HAP-1 (cell line): ENCODE measurements at regions not wholly inside any gene's neighbourhood (a gene's known extent, or its start where the extent isn't known, plus 50 kb on each side); places are given as distances from the start of the nearest gene placed in this dataset.
A peak's percentile ranks its signal among the peaks of the same experiment; 100 is the strongest.

Source experiments
- DNase-seq, 2 experiments: peaks; one replicate each; pipeline ENCODE4 v3.0.0-alpha.2; 2016 to 2020; ENCODE audit warnings: low spot score in 2 of 2
- H3K27me3 ChIP-seq: fragments of 250-450 bp; sonication (Bioruptor Pico); 2 replicates; pipeline ENCODE4 v1.5.1; 2020; ENCODE audit warnings: low read depth, mild to moderate bottlenecking, moderate library complexity
- H3K36me3 ChIP-seq: fragments of 250-450 bp; sonication (Bioruptor Pico); replicated peaks from 2 replicates; pipeline ENCODE4 v1.5.1; 2020; ENCODE audit warnings: mild to moderate bottlenecking
- H3K4me1 ChIP-seq: fragments of 250-450 bp; sonication (Bioruptor Pico); 2 replicates; pipeline ENCODE4 v1.5.1; 2020; ENCODE audit warnings: mild to moderate bottlenecking
- H3K4me3 ChIP-seq: fragments of 250-450 bp; sonication (Bioruptor Pico); 2 replicates; pipeline ENCODE4 v1.5.1; 2020; ENCODE audit warnings: mild to moderate bottlenecking, moderate library complexity
- H3K9me3 ChIP-seq: fragments of 250-450 bp; sonication (Bioruptor Pico); 2 replicates; pipeline ENCODE4 v1.5.1; 2020; ENCODE audit warnings: mild to moderate bottlenecking, moderate library complexity
- in situ Hi-C: fragments of 300-500 bp; cut with MboI; formaldehyde crosslinking; loops from 3 replicates; pipeline ENCODE4 v1.14.3; 2020; ENCODE audit warnings: low sequenced_read_pairs, inconsistent platforms, mixed read lengths

GRCh38 chr10:121188005-121188404, 336.8 kb downstream of the WDR11 start:
- Histone ChIP-seq H3K36me3 (no peaks in the 10 kb centered on the region), H3K9me3 (no peaks in the 10 kb centered on the region), H3K4me1 (peaks cover 10% of the 10 kb centered on the region), H3K27me3 (no peaks in the 10 kb centered on the region), H3K4me3 (no peak overlapping the region)
- DNase-seq = peak; percentile 67 to 88
- in situ Hi-C loops = no loop called here

DNA sequence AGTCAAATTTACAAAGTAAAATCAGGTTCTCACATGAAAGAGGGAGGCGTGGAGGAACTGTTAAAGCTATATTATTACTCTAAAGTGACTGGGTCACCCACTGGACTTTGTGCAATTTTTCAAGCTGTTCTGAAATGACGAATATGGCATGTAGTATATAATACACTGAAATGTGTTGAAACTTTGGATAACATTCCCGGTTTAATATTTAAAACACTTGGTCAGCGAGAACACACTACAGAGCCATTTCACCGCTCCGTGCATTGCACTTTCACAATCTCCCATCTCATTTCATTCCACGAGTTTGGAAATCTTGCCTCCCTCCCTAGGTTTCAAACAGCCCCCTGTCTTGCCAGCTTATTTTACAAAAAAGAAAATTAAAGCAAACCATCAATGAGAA, 337.9 kb downstream of the WDR11 start:
- no peak for DNase-seq
- no peak overlapping the region for H3K4me3 ChIP-seq
- in situ Hi-C loops = no loop called here
- H3K4me1 ChIP-seq = peaks cover 10% of the 10 kb centered on the region
- H3K27me3 ChIP-seq = no peaks in the 10 kb centered on the region
- no peaks in the 10 kb centered on the region for H3K9me3 ChIP-seq
- H3K36me3 ChIP-seq = no peaks in the 10 kb centered on the region

- H3K4me3 ChIP-seq = no peak overlapping the region
- in situ Hi-C loops = no loop called here
- DNase-seq = no peak
- no peaks in the 10 kb centered on the region for H3K4me1 ChIP-seq
- no peaks in the 10 kb centered on the region for H3K36me3 ChIP-seq
- no peaks in the 10 kb centered on the region for H3K9me3 ChIP-seq
- no peaks in the 10 kb centered on the region for H3K27me3 ChIP-seq
These were observed 343.7 kb downstream of the WDR11 start for GRCh38 chr10:121194696-121195523.

DNA sequence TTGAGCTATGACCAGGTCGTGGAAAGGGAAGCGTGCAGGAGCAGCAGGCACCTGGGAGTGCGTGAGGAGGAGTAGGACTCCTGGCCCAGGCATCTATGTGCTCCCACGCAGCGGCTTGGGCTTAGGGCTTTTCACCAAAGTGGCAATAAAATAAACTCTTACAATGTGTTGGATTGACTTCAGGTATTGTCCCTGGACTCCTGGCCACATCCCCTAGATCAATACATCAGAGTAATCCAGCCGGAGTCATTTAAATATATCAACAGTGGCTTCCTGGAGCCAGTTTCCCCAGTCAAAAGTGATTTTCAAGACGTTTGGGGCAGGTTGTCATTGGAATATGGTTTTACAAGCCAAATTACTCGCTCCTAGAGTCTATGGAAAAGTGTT, 344.4 kb downstream of the WDR11 start:
- DNase-seq = no peak
- H3K36me3 ChIP-seq = no peaks in the 10 kb centered on the region
- H3K4me1 ChIP-seq = no peaks in the 10 kb centered on the region
- in situ Hi-C loops = no loop called here
- no peak overlapping the region for H3K4me3 ChIP-seq
- H3K9me3 ChIP-seq = no peaks in the 10 kb centered on the region
- H3K27me3 ChIP-seq = no peaks in the 10 kb centered on the region

DNA sequence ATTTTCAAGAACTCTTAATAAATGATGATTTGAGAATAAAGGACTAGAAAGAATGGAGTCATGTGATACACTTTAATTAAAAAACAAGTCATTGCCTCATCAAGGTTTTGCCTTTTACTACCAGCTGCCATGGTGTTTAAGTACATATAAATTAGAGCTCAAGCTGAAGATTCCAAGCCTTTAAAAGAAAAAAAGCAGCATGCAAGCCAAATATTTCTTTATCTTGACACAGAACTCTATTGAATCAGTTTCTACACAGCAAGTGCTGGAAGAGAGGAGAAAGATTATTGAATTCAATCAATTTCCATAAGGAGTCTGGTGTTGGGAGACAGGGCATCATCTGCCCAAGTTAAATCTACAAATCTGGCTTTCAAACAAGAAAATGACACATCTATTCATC, 347.9 kb downstream of the WDR11 start:
- no peaks in the 10 kb centered on the region for H3K4me1 ChIP-seq
- H3K27me3 ChIP-seq = no peaks in the 10 kb centered on the region
- in situ Hi-C loops = no loop called here
- H3K9me3 ChIP-seq = no peaks in the 10 kb centered on the region
- H3K4me3 ChIP-seq = no peak overlapping the region
- H3K36me3 ChIP-seq = no peaks in the 10 kb centered on the region
- no peak for DNase-seq

DNA sequence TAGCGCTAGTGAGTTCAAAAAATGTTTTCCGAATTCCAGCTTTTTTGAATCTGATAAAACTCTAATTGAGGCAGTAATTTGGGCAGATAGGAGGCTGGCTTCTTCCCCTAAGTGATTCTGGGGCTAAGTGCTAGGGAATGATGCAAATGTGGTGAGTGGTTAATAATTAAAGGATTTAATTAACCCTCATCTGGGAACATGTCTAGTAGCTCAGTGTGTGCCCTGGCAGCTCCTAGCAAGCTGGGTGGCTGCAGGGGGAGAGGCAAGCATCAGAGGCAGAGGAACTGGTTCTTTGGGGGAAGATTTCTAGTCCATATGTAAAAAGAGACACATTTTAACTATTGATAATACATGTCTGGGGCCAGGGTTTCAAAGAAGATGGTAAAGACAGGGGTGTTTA, 354.5 kb downstream of the WDR11 start:
- H3K9me3 ChIP-seq = no peaks in the 10 kb centered on the region
- H3K27me3 ChIP-seq = no peaks in the 10 kb centered on the region
- in situ Hi-C loops = no loop called here
- H3K36me3 ChIP-seq = no peaks in the 10 kb centered on the region
- no peak for DNase-seq
- H3K4me1 ChIP-seq = no peaks in the 10 kb centered on the region
- H3K4me3 ChIP-seq = no peak overlapping the region

DNA sequence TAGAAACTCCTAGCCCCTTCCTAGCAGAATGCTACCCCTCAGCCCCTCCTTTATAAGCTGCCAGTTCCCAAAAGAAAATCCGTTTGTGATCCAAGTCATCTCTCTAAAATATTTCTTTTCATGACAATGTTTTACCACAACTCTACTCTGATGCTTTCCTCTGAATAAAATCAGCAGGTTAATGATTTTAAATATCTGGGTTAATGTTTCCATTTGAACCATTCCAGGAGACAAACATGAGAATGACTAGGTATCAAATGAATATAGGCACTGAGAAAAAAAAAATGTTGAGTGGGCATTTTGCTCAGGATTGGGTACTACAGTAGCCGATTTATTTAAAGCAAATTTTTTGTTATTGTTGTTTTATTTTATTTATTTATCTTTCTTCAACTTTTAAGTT, 360.3 kb downstream of the WDR11 start:
- H3K4me1 ChIP-seq = no peaks in the 10 kb centered on the region
- in situ Hi-C loops = no loop called here
- no peak for DNase-seq
- H3K36me3 ChIP-seq = no peaks in the 10 kb centered on the region
- no peak overlapping the region for H3K4me3 ChIP-seq
- no peaks in the 10 kb centered on the region for H3K9me3 ChIP-seq
- no peaks in the 10 kb centered on the region for H3K27me3 ChIP-seq

GRCh38 chr10:121213437-121213836, 362.3 kb downstream of the WDR11 start:
- no peaks in the 10 kb centered on the region for H3K9me3 ChIP-seq
- in situ Hi-C loops = no loop called here
- DNase-seq = no peak
- H3K4me3 ChIP-seq = no peak overlapping the region
- H3K27me3 ChIP-seq = no peaks in the 10 kb centered on the region
- H3K4me1 ChIP-seq = no peaks in the 10 kb centered on the region
- H3K36me3 ChIP-seq = no peaks in the 10 kb centered on the region

DNA sequence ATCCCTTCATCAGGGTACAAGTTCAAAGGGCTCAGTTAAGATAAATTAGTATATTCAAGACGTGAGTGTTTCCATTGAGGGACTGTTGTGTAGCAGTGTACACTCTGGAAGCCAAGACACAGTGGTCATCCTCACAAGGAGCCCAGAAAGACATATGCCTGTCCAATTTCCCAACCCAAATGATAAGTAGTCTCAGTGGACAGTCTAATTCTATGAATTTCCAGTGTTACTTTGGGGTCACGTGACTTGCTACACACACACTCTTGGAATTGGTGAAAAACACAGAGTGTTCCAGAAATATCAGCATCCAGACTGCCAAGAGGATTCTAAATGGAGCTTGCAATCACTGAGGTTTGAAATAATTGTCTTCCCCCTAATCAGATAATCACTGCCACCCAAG, 365.1 kb downstream of the WDR11 start:
- no peaks in the 10 kb centered on the region for H3K9me3 ChIP-seq
- no peaks in the 10 kb centered on the region for H3K4me1 ChIP-seq
- H3K36me3 ChIP-seq = no peaks in the 10 kb centered on the region
- DNase-seq = no peak
- H3K4me3 ChIP-seq = no peak overlapping the region
- no peaks in the 10 kb centered on the region for H3K27me3 ChIP-seq
- in situ Hi-C loops = no loop called here

GRCh38 chr10:121216721-121217181, 365.6 kb downstream of the WDR11 start:
- Histone ChIP-seq H3K4me1 (no peaks in the 10 kb centered on the region), H3K36me3 (no peaks in the 10 kb centered on the region), H3K27me3 (no peaks in the 10 kb centered on the region), H3K9me3 (no peaks in the 10 kb centered on the region), H3K4me3 (no peak overlapping the region)
- DNase-seq = no peak
- in situ Hi-C loops = no loop called here

DNA sequence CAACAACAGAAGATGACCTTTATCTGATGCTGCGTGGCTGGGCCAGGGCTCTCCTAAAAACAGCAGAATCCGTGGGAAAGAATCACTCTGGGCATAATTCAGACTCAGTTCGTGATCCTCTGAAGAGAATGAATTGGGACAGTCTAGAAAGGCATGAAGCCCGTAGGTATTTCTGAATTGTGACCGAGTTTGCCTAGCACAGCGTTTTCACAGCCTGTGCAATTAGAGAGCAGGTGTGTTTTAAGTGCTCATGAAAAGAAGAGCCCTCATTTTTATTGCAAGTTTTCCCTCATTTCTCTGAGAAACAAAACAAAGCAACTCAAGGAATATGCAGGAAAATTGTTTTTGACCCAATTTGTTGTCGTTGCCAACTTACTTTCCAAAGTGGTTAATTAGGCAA, 366.2 kb downstream of the WDR11 start:
- Histone ChIP-seq H3K9me3 (no peaks in the 10 kb centered on the region), H3K4me3 (no peak overlapping the region), H3K27me3 (no peaks in the 10 kb centered on the region), H3K36me3 (no peaks in the 10 kb centered on the region), H3K4me1 (no peaks in the 10 kb centered on the region)
- DNase-seq = no peak
- in situ Hi-C loops = no loop called here

GRCh38 chr10:121221072-121221471, 369.9 kb downstream of the WDR11 start:
- Histone ChIP-seq H3K27me3 (no peaks in the 10 kb centered on the region), H3K36me3 (no peaks in the 10 kb centered on the region), H3K4me3 (no peak overlapping the region), H3K4me1 (no peaks in the 10 kb centered on the region), H3K9me3 (no peaks in the 10 kb centered on the region)
- in situ Hi-C loops = no loop called here
- no peak for DNase-seq

DNA sequence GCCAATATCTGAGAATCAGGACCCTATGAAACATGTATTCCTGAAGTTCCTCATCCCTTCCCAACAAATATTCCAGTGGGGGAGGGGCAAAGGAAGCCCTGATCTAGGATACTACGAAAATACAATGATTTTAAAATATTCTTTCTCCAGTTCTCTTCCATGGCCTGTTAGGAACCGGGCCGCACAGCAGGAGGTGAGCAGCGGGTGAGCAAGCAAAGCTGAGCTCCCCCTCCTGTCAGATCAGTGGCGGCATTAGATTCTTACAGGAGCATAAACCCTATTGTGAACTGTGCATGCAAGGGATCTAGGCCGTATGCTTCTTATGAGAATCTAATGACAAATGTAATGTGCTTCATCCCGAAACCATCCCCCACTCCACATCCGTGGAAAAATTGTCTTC, 370.8 kb downstream of the WDR11 start:
- Histone ChIP-seq H3K4me3 (no peak overlapping the region), H3K27me3 (no peaks in the 10 kb centered on the region), H3K36me3 (no peaks in the 10 kb centered on the region), H3K4me1 (no peaks in the 10 kb centered on the region), H3K9me3 (no peaks in the 10 kb centered on the region)
- in situ Hi-C loops = no loop called here
- DNase-seq = no peak

DNA sequence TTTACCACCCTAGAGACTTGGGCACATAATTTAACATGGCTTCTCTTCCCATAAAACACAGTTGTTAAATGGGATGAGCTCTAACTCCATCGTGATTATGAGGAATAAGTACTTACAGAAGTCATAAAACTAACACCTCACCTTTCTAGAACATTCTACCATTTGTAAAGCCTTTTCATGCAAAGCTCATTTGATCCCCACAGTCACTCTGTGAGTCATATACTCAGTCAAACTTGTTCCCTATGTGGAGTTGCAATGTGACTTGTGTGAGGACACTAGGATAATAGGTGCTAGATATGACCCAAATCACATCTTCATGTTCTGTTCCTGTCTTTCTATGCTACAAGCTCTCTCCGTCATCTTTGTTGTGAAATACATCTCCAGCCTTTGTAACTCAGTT, 371.7 kb downstream of the WDR11 start:
- DNase-seq = no peak
- Histone ChIP-seq H3K27me3 (no peaks in the 10 kb centered on the region), H3K36me3 (no peaks in the 10 kb centered on the region), H3K4me1 (no peaks in the 10 kb centered on the region), H3K4me3 (no peak overlapping the region), H3K9me3 (no peaks in the 10 kb centered on the region)
- in situ Hi-C loops = no loop called here

- in situ Hi-C loops = no loop called here
- Histone ChIP-seq H3K4me1 (no peaks in the 10 kb centered on the region), H3K9me3 (no peaks in the 10 kb centered on the region), H3K4me3 (no peak overlapping the region), H3K27me3 (no peaks in the 10 kb centered on the region), H3K36me3 (no peaks in the 10 kb centered on the region)
- DNase-seq = no peak
These were observed 367.2 kb downstream of the FGFR2 start for GRCh38 chr10:121231079-121231478.
